WTC11 (cell line): ENCODE measurements at regions not wholly inside any gene's neighbourhood (a gene's known extent, or its start where the extent isn't known, plus 50 kb on each side); places are given as distances from the start of the nearest gene placed in this dataset.

Source experiments
- CREM ChIP-seq: sonication (generic); formaldehyde crosslinking; IDR thresholded peaks from 2 replicates; pipeline ENCODE4 v1.8.1; 2022; ENCODE audit warnings: mild to moderate bottlenecking, missing genetic modification reagents, moderate library complexity
- FOXJ3 ChIP-seq: sonication (generic); formaldehyde crosslinking; IDR thresholded peaks from 2 replicates; pipeline ENCODE4 v1.9.0; 2021; ENCODE audit warnings: missing genetic modification reagents, mild to moderate bottlenecking, borderline replicate concordance
- GRHL2 ChIP-seq: fragments of 250-450 bp; sonication (Bioruptor Pico); IDR thresholded peaks from 2 replicates; pipeline ENCODE4 v1.8.0; 2022; ENCODE audit warnings: mild to moderate bottlenecking, moderate library complexity; ENCODE audit not compliant: insufficient replicate concordance, severe bottlenecking
- IRF2 ChIP-seq: sonication (generic); formaldehyde crosslinking; IDR thresholded peaks from 2 replicates; pipeline ENCODE4 v1.8.0; 2022; ENCODE audit warnings: low read depth, missing genetic modification reagents, borderline replicate concordance
- JAZF1 ChIP-seq: fragments of 250-450 bp; sonication (Bioruptor Pico); IDR thresholded peaks from 2 replicates; pipeline ENCODE4 v1.9.0; 2021; ENCODE audit warnings: moderate library complexity, mild to moderate bottlenecking, inconsistent platforms
- MXD4 ChIP-seq: fragments of 250-450 bp; sonication (Bioruptor Pico); IDR thresholded peaks from 2 replicates; pipeline ENCODE4 v1.8.0; 2021; ENCODE audit warnings: mild to moderate bottlenecking, moderate library complexity, borderline replicate concordance
- RELA ChIP-seq: sonication (generic); formaldehyde crosslinking; IDR thresholded peaks from 2 replicates; pipeline ENCODE4 v1.8.1; 2022; ENCODE audit warnings: missing genetic modification reagents, mild to moderate bottlenecking, borderline replicate concordance
- SMAD4 ChIP-seq: sonication (generic); formaldehyde crosslinking; IDR thresholded peaks from 2 replicates; pipeline ENCODE4 v1.8.0; 2022; ENCODE audit warnings: mild to moderate bottlenecking, missing genetic modification reagents
- TCF7 ChIP-seq: sonication (generic); formaldehyde crosslinking; IDR thresholded peaks from 2 replicates; pipeline ENCODE4 v1.8.0; 2022; ENCODE audit warnings: mild to moderate bottlenecking, low read depth, missing genetic modification reagents, moderate library complexity
- ZBTB21 ChIP-seq: sonication (generic); formaldehyde crosslinking; IDR thresholded peaks from 2 replicates; pipeline ENCODE4 v1.8.1; 2023; ENCODE audit warnings: mild to moderate bottlenecking, missing genetic modification reagents, borderline replicate concordance
- ZNF263 ChIP-seq: sonication (generic); formaldehyde crosslinking; IDR thresholded peaks from 2 replicates; pipeline ENCODE4 v1.8.1; 2022; ENCODE audit warnings: low read depth, mild to moderate bottlenecking, moderate library complexity, missing genetic modification reagents
- ZNF317 ChIP-seq: sonication (generic); formaldehyde crosslinking; IDR thresholded peaks from 2 replicates; pipeline ENCODE4 v1.8.1; 2023; ENCODE audit warnings: low read depth, mild to moderate bottlenecking, moderate library complexity, missing genetic modification reagents, borderline replicate concordance
- TF ChIP-seq, protein P1 (sequence below): sonication (generic); formaldehyde crosslinking; IDR thresholded peaks from 2 replicates; pipeline ENCODE4 v1.8.0; 2022; ENCODE audit warnings: mild to moderate bottlenecking, missing genetic modification reagents
- TF ChIP-seq, protein P2 (sequence below): sonication (generic); formaldehyde crosslinking; IDR thresholded peaks from 2 replicates; pipeline ENCODE4 v1.8.1; 2023; ENCODE audit warnings: mild to moderate bottlenecking, missing genetic modification reagents
- TF ChIP-seq, protein P3 (sequence below): fragments of 250-450 bp; sonication (Bioruptor Pico); IDR thresholded peaks from 2 replicates; pipeline ENCODE4 v1.8.0; 2021; ENCODE audit warnings: mild to moderate bottlenecking
- TF ChIP-seq, protein P4 (sequence below): fragments of 250-450 bp; sonication (Bioruptor Pico); IDR thresholded peaks from 2 replicates; pipeline ENCODE4 v1.9.0; 2021; ENCODE audit warnings: moderate library complexity, mild to moderate bottlenecking, inconsistent platforms, borderline replicate concordance
- TF ChIP-seq, protein P5 (sequence below): sonication (generic); formaldehyde crosslinking; IDR thresholded peaks from 2 replicates; pipeline ENCODE4 v1.8.1; 2022; ENCODE audit warnings: mild to moderate bottlenecking, missing genetic modification reagents, moderate library complexity, borderline replicate concordance
- TF ChIP-seq, protein P6 (sequence below): sonication (generic); formaldehyde crosslinking; IDR thresholded peaks from 2 replicates; pipeline ENCODE4 v1.8.0; 2022; ENCODE audit warnings: missing genetic modification reagents
- TF ChIP-seq, protein P7 (sequence below): fragments of 250-450 bp; sonication (Bioruptor Pico); IDR thresholded peaks from 2 replicates; pipeline ENCODE4 v1.9.0; 2021; ENCODE audit warnings: mild to moderate bottlenecking
- TF ChIP-seq, protein P8 (sequence below): sonication (generic); formaldehyde crosslinking; IDR thresholded peaks from 2 replicates; pipeline ENCODE4 v1.8.1; 2023; ENCODE audit warnings: mild to moderate bottlenecking, moderate library complexity, missing genetic modification reagents
- TF ChIP-seq, protein P9 (sequence below): sonication (generic); formaldehyde crosslinking; IDR thresholded peaks from 2 replicates; pipeline ENCODE4 v1.8.1; 2023; ENCODE audit warnings: mild to moderate bottlenecking, missing genetic modification reagents

DNA sequence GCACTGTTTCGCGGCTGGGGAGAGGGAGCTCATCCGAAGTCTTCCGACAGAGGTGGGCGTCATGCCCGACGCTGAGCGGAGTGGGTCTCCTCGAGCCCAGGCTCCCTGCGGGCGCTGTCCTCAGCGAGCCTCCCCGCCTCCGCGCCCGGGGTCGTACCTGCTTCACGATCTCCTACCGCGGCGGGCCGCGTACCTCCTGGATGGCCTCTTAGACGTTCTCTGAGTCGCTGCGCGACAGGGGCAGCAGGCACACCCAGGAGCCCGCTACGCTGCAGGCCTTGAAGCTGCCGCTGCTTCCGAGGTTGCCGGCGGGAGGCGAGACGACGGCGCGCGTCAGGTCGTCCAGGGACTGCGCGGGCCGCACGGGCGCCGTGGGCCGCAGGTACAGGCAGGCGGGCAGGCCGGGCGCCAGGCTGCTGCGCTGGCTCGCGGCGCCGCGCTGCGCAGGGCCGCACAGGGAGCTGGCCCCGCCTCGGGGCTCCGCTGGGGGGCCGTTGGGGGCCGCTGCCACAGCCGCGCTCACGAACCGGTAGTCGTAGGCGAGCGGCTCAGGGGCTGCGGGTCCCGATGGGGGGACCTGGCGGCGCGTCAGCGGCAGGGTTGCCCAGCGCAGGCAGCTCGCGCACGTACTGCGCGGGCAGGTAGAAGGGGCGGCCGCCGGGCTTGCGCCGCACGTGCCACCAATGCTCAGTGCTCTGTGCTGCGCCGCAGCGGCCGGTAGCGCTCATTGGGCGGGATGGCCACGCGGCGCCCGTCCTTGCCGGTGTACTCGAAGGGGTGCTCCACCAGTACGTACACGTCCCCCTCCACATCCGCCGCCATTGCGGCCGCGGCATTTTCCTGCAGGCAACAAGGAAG, 116.4 kb upstream of the SMURF2 start (continued):
- TF ChIP-seq SMAD4 (no peak), FOXJ3 (CRISPR knock-in tag) (no peak), IRF2 (CRISPR knock-in tag) (no peak), JAZF1 (CRISPR knock-in tag) (no peak), ZNF263 (CRISPR knock-in tag) (peak; percentile 40; the same call in 1 of the 2 replicates), CREM (CRISPR knock-in tag) (no peak), ZBTB21 (CRISPR knock-in tag) (no peak), RELA (CRISPR knock-in tag) (no peak), TCF7 (CRISPR knock-in tag) (no peak), ZNF317 (CRISPR knock-in tag) (no peak), GRHL2 (CRISPR knock-in tag) (no peak), MXD4 (no peak)
- TF ChIP-seq, protein P1, sequence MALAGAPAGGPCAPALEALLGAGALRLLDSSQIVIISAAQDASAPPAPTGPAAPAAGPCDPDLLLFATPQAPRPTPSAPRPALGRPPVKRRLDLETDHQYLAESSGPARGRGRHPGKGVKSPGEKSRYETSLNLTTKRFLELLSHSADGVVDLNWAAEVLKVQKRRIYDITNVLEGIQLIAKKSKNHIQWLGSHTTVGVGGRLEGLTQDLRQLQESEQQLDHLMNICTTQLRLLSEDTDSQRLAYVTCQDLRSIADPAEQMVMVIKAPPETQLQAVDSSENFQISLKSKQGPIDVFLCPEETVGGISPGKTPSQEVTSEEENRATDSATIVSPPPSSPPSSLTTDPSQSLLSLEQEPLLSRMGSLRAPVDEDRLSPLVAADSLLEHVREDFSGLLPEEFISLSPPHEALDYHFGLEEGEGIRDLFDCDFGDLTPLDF (CRISPR knock-in tag) = 0 out of 2 replicates have a peak, but pooled peaks have one; percentile 50
- TF ChIP-seq, protein P2, sequence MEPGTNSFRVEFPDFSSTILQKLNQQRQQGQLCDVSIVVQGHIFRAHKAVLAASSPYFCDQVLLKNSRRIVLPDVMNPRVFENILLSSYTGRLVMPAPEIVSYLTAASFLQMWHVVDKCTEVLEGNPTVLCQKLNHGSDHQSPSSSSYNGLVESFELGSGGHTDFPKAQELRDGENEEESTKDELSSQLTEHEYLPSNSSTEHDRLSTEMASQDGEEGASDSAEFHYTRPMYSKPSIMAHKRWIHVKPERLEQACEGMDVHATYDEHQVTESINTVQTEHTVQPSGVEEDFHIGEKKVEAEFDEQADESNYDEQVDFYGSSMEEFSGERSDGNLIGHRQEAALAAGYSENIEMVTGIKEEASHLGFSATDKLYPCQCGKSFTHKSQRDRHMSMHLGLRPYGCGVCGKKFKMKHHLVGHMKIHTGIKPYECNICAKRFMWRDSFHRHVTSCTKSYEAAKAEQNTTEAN (CRISPR knock-in tag) = no peak
- TF ChIP-seq, protein P3, sequence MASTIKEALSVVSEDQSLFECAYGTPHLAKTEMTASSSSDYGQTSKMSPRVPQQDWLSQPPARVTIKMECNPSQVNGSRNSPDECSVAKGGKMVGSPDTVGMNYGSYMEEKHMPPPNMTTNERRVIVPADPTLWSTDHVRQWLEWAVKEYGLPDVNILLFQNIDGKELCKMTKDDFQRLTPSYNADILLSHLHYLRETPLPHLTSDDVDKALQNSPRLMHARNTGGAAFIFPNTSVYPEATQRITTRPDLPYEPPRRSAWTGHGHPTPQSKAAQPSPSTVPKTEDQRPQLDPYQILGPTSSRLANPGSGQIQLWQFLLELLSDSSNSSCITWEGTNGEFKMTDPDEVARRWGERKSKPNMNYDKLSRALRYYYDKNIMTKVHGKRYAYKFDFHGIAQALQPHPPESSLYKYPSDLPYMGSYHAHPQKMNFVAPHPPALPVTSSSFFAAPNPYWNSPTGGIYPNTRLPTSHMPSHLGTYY (CRISPR knock-in tag) = no peak
- TF ChIP-seq, protein P4, sequence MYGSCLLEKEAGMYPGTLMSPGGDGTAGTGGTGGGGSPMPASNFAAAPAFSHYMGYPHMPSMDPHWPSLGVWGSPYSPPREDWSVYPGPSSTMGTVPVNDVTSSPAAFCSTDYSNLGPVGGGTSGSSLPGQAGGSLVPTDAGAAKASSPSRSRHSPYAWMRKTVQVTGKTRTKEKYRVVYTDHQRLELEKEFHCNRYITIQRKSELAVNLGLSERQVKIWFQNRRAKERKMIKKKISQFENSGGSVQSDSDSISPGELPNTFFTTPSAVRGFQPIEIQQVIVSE (CRISPR knock-in tag) = no peak
- TF ChIP-seq, protein P5, sequence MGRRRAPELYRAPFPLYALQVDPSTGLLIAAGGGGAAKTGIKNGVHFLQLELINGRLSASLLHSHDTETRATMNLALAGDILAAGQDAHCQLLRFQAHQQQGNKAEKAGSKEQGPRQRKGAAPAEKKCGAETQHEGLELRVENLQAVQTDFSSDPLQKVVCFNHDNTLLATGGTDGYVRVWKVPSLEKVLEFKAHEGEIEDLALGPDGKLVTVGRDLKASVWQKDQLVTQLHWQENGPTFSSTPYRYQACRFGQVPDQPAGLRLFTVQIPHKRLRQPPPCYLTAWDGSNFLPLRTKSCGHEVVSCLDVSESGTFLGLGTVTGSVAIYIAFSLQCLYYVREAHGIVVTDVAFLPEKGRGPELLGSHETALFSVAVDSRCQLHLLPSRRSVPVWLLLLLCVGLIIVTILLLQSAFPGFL (CRISPR knock-in tag) = no peak
- TF ChIP-seq, protein P6, sequence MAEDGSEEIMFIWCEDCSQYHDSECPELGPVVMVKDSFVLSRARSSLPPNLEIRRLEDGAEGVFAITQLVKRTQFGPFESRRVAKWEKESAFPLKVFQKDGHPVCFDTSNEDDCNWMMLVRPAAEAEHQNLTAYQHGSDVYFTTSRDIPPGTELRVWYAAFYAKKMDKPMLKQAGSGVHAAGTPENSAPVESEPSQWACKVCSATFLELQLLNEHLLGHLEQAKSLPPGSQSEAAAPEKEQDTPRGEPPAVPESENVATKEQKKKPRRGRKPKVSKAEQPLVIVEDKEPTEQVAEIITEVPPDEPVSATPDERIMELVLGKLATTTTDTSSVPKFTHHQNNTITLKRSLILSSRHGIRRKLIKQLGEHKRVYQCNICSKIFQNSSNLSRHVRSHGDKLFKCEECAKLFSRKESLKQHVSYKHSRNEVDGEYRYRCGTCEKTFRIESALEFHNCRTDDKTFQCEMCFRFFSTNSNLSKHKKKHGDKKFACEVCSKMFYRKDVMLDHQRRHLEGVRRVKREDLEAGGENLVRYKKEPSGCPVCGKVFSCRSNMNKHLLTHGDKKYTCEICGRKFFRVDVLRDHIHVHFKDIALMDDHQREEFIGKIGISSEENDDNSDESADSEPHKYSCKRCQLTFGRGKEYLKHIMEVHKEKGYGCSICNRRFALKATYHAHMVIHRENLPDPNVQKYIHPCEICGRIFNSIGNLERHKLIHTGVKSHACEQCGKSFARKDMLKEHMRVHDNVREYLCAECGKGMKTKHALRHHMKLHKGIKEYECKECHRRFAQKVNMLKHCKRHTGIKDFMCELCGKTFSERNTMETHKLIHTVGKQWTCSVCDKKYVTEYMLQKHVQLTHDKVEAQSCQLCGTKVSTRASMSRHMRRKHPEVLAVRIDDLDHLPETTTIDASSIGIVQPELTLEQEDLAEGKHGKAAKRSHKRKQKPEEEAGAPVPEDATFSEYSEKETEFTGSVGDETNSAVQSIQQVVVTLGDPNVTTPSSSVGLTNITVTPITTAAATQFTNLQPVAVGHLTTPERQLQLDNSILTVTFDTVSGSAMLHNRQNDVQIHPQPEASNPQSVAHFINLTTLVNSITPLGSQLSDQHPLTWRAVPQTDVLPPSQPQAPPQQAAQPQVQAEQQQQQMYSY (CRISPR knock-in tag) = no peak
- TF ChIP-seq, protein P7, sequence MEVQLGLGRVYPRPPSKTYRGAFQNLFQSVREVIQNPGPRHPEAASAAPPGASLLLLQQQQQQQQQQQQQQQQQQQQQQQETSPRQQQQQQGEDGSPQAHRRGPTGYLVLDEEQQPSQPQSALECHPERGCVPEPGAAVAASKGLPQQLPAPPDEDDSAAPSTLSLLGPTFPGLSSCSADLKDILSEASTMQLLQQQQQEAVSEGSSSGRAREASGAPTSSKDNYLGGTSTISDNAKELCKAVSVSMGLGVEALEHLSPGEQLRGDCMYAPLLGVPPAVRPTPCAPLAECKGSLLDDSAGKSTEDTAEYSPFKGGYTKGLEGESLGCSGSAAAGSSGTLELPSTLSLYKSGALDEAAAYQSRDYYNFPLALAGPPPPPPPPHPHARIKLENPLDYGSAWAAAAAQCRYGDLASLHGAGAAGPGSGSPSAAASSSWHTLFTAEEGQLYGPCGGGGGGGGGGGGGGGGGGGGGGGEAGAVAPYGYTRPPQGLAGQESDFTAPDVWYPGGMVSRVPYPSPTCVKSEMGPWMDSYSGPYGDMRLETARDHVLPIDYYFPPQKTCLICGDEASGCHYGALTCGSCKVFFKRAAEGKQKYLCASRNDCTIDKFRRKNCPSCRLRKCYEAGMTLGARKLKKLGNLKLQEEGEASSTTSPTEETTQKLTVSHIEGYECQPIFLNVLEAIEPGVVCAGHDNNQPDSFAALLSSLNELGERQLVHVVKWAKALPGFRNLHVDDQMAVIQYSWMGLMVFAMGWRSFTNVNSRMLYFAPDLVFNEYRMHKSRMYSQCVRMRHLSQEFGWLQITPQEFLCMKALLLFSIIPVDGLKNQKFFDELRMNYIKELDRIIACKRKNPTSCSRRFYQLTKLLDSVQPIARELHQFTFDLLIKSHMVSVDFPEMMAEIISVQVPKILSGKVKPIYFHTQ (CRISPR knock-in tag) = no peak
- TF ChIP-seq, protein P8, sequence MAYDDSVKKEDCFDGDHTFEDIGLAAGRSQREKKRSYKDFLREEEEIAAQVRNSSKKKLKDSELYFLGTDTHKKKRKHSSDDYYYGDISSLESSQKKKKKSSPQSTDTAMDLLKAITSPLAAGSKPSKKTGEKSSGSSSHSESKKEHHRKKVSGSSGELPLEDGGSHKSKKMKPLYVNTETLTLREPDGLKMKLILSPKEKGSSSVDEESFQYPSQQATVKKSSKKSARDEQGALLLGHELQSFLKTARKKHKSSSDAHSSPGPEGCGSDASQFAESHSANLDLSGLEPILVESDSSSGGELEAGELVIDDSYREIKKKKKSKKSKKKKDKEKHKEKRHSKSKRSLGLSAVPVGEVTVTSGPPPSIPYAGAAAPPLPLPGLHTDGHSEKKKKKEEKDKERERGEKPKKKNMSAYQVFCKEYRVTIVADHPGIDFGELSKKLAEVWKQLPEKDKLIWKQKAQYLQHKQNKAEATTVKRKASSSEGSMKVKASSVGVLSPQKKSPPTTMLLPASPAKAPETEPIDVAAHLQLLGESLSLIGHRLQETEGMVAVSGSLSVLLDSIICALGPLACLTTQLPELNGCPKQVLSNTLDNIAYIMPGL (CRISPR knock-in tag) = no peak
- TF ChIP-seq, protein P9, sequence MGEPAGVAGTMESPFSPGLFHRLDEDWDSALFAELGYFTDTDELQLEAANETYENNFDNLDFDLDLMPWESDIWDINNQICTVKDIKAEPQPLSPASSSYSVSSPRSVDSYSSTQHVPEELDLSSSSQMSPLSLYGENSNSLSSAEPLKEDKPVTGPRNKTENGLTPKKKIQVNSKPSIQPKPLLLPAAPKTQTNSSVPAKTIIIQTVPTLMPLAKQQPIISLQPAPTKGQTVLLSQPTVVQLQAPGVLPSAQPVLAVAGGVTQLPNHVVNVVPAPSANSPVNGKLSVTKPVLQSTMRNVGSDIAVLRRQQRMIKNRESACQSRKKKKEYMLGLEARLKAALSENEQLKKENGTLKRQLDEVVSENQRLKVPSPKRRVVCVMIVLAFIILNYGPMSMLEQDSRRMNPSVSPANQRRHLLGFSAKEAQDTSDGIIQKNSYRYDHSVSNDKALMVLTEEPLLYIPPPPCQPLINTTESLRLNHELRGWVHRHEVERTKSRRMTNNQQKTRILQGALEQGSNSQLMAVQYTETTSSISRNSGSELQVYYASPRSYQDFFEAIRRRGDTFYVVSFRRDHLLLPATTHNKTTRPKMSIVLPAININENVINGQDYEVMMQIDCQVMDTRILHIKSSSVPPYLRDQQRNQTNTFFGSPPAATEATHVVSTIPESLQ (CRISPR knock-in tag) = no peak
